ENCODE measurements at regions not wholly inside any gene's neighbourhood (a gene's known extent, or its start where the extent isn't known, plus 50 kb on each side); places are given as distances from the start of the nearest gene placed in this dataset.

GRCh38 chr2:173747035-173747434, 218.1 kb downstream of the SP3 start:
- H4K20me1 ChIP-seq (ENCODE audit: insufficient read depth, low read length), result no peaks in the 10 kb centered on the region
- no peaks in the 10 kb centered on the region for H3F3A ChIP-seq (ENCODE audit: insufficient read depth, low read length)
- H3K9ac ChIP-seq (ENCODE audit: low read length), result no peak overlapping the region
- H3K27me3 ChIP-seq (replicated peaks; ENCODE audit: insufficient read depth, low read length), result no peaks in the 10 kb centered on the region
- no peaks in the 10 kb centered on the region for H3K9me3 ChIP-seq (replicated peaks; ENCODE audit: insufficient read depth, low read length)
- H2AFZ ChIP-seq (ENCODE audit: low read length), result no peak overlapping the region
- H3K4me3 ChIP-seq (ENCODE audit: low read length), result no peak overlapping the region
- H3K9me2 ChIP-seq (replicated peaks; ENCODE audit: insufficient read depth, low read length), result no peaks in the 10 kb centered on the region
- no peak overlapping the region for H3K4me2 ChIP-seq (ENCODE audit: low read depth, low read length)
- no peak for TF ChIP-seq EZH2phosphoT487 (IDR thresholded peaks at IDR 0.05; ENCODE audit: low read length)
- TF ChIP-seq EZH2 (optimal IDR thresholded peaks at IDR 0.05; ENCODE audit: low read depth, low read length), result no peak
- TF ChIP-seq CTCF (IDR thresholded peaks at IDR 0.05; ENCODE audit: low read length), result no peak
- H3K79me2 ChIP-seq (ENCODE audit: low read length), result no peaks in the 10 kb centered on the region
- H3K4me1 ChIP-seq (ENCODE audit: low read length), result no peaks in the 10 kb centered on the region
- H3K27ac ChIP-seq (ENCODE audit: low read length), result no peak overlapping the region
- no peaks in the 10 kb centered on the region for H3K36me3 ChIP-seq (replicated peaks; ENCODE audit: insufficient read depth, low read length)
- DNase-seq, result no peak

GRCh38 chr2:173749315-173749714, 215.9 kb downstream of the SP3 start:
- H3K36me3 ChIP-seq (replicated peaks; ENCODE audit: insufficient read depth, low read length), result no peaks in the 10 kb centered on the region
- no peak overlapping the region for H3K27ac ChIP-seq (ENCODE audit: low read length)
- H3K4me2 ChIP-seq (ENCODE audit: low read depth, low read length), result no peak overlapping the region
- H3K9me3 ChIP-seq (replicated peaks; ENCODE audit: insufficient read depth, low read length), result no peaks in the 10 kb centered on the region
- H3K4me3 ChIP-seq (ENCODE audit: low read length), result no peak overlapping the region
- no peaks in the 10 kb centered on the region for H3K79me2 ChIP-seq (ENCODE audit: low read length)
- TF ChIP-seq EZH2 (optimal IDR thresholded peaks at IDR 0.05; ENCODE audit: low read depth, low read length), result no peak
- no peak for TF ChIP-seq EZH2phosphoT487 (IDR thresholded peaks at IDR 0.05; ENCODE audit: low read length)
- TF ChIP-seq CTCF (IDR thresholded peaks at IDR 0.05; ENCODE audit: low read length), result no peak
- no peaks in the 10 kb centered on the region for H3K9me2 ChIP-seq (replicated peaks; ENCODE audit: insufficient read depth, low read length)
- H2AFZ ChIP-seq (ENCODE audit: low read length), result no peak overlapping the region
- H4K20me1 ChIP-seq (ENCODE audit: insufficient read depth, low read length), result no peaks in the 10 kb centered on the region
- no peak overlapping the region for H3K9ac ChIP-seq (ENCODE audit: low read length)
- no peaks in the 10 kb centered on the region for H3K4me1 ChIP-seq (ENCODE audit: low read length)
- no peak for DNase-seq
- no peaks in the 10 kb centered on the region for H3K27me3 ChIP-seq (replicated peaks; ENCODE audit: insufficient read depth, low read length)
- no peaks in the 10 kb centered on the region for H3F3A ChIP-seq (ENCODE audit: insufficient read depth, low read length)

GRCh38 chr2:173750353-173750801, 214.8 kb downstream of the SP3 start:
- H3K9ac ChIP-seq (ENCODE audit: low read length), result no peak overlapping the region
- no peak overlapping the region for H2AFZ ChIP-seq (ENCODE audit: low read length)
- no peak overlapping the region for H3K27ac ChIP-seq (ENCODE audit: low read length)
- H3F3A ChIP-seq (ENCODE audit: insufficient read depth, low read length), result no peaks in the 10 kb centered on the region
- no peaks in the 10 kb centered on the region for H3K27me3 ChIP-seq (replicated peaks; ENCODE audit: insufficient read depth, low read length)
- no peaks in the 10 kb centered on the region for H3K79me2 ChIP-seq (ENCODE audit: low read length)
- no peaks in the 10 kb centered on the region for H3K9me2 ChIP-seq (replicated peaks; ENCODE audit: insufficient read depth, low read length)
- no peak overlapping the region for H3K4me2 ChIP-seq (ENCODE audit: low read depth, low read length)
- DNase-seq, result no peak
- H3K4me1 ChIP-seq (ENCODE audit: low read length), result no peaks in the 10 kb centered on the region
- H4K20me1 ChIP-seq (ENCODE audit: insufficient read depth, low read length), result no peaks in the 10 kb centered on the region
- H3K4me3 ChIP-seq (ENCODE audit: low read length), result no peak overlapping the region
- H3K9me3 ChIP-seq (replicated peaks; ENCODE audit: insufficient read depth, low read length), result no peaks in the 10 kb centered on the region
- TF ChIP-seq EZH2phosphoT487 (IDR thresholded peaks at IDR 0.05; ENCODE audit: low read length), result no peak
- TF ChIP-seq CTCF (IDR thresholded peaks at IDR 0.05; ENCODE audit: low read length), result no peak
- no peak for TF ChIP-seq EZH2 (optimal IDR thresholded peaks at IDR 0.05; ENCODE audit: low read depth, low read length)
- H3K36me3 ChIP-seq (replicated peaks; ENCODE audit: insufficient read depth, low read length), result no peaks in the 10 kb centered on the region
